ENCODE measurements at regions not wholly inside any gene's neighbourhood (a gene's known extent, or its start where the extent isn't known, plus 50 kb on each side); places are given as distances from the start of the nearest gene placed in this dataset.

- no peak for DNase-seq
These were observed 194.4 kb upstream of the TLE4 start for GRCh38 chr9:79377339-79377855.

- DNase-seq, result no peak
These were observed 193.7 kb upstream of the TLE4 start for GRCh38 chr9:79378107-79378506.

- no peak for DNase-seq
These were observed 189.7 kb upstream of the TLE4 start for GRCh38 chr9:79382044-79382443.

GRCh38 chr9:79382458-79382857 is 189.3 kb upstream of the TLE4 start:
- no peak for DNase-seq

- DNase-seq, result no peak
These were observed 188.7 kb upstream of the TLE4 start for GRCh38 chr9:79383096-79383495.

GRCh38 chr9:79384091-79384490 is 187.7 kb upstream of the TLE4 start:
- DNase-seq, result no peak

- no peak for DNase-seq
These were observed 187.3 kb upstream of the TLE4 start for GRCh38 chr9:79384501-79384900.

- DNase-seq, result no peak
These were observed 184.5 kb upstream of the TLE4 start for GRCh38 chr9:79387101-79387835.

GRCh38 chr9:79390077-79390698 is 181.6 kb upstream of the TLE4 start:
- no peak for DNase-seq

- no peak for DNase-seq
These were observed 180.7 kb upstream of the TLE4 start for GRCh38 chr9:79390781-79391770.

GRCh38 chr9:79395228-79395627 is 176.5 kb upstream of the TLE4 start:
- no peak for DNase-seq

GRCh38 chr9:79395755-79396154 is 176.0 kb upstream of the TLE4 start:
- DNase-seq, result no peak

- DNase-seq, result no peak
These were observed 175.6 kb upstream of the TLE4 start for GRCh38 chr9:79396168-79396567.

- DNase-seq, result peak; percentile 1
These were observed 168.3 kb upstream of the TLE4 start for GRCh38 chr9:79403495-79403894.

GRCh38 chr9:79408200-79408599 is 163.6 kb upstream of the TLE4 start:
- DNase-seq, result no peak

- no peak for DNase-seq
These were observed 163.1 kb upstream of the TLE4 start for GRCh38 chr9:79408617-79409016.

- DNase-seq, result no peak
These were observed 162.5 kb upstream of the TLE4 start for GRCh38 chr9:79409182-79409823.

- DNase-seq, result no peak
These were observed 145.9 kb upstream of the TLE4 start for GRCh38 chr9:79425840-79426239.

- no peak for DNase-seq
These were observed 143.3 kb upstream of the TLE4 start for GRCh38 chr9:79428422-79428821.

- no peak for DNase-seq
These were observed 141.1 kb upstream of the TLE4 start for GRCh38 chr9:79430619-79431018.

GRCh38 chr9:79431019-79431679 is 140.6 kb upstream of the TLE4 start:
- no peak for DNase-seq

GRCh38 chr9:79432485-79432884 is 139.3 kb upstream of the TLE4 start:
- no peak for DNase-seq

Data from stimulated activated CD4-positive, alpha-beta T cell treated with anti-CD3 and anti-CD28 coated beads, Interleukin-15, amount 100 ng/mL, for 24 hours (primary cell).